Loucy (cell line): ENCODE measurements at regions not wholly inside any gene's neighbourhood (a gene's known extent, or its start where the extent isn't known, plus 50 kb on each side); places are given as distances from the start of the nearest gene placed in this dataset.

Experiments
- H2AFZ ChIP-seq: fragments of 200-600 bp; sonication (generic); 2 replicates; pipeline ENCODE4 v1.6.0; 2016; ENCODE audit warnings: antibody characterized with exemption, mild to moderate bottlenecking, low read length, moderate library complexity
- H3F3A ChIP-seq: fragments of 200-600 bp; 2 replicates; pipeline ENCODE4 v1.6.0; 2016; ENCODE audit warnings: antibody characterized with exemption, low read depth, mild to moderate bottlenecking
- H3K27me3 ChIP-seq: fragments of 200-600 bp; sonication (generic); 2 replicates; pipeline ENCODE4 v1.6.1; 2014; ENCODE audit warnings: low read length, mild to moderate bottlenecking; ENCODE audit not compliant: insufficient read depth, poor library complexity, severe bottlenecking
- H3K36me3 ChIP-seq: fragments of 200-600 bp; sonication (generic); 2 replicates; pipeline ENCODE4 v1.6.1; 2016; ENCODE audit warnings: low read length; ENCODE audit not compliant: insufficient read depth
- H3K4me1 ChIP-seq: fragments of 200-600 bp; sonication (generic); 2 replicates; pipeline ENCODE4 v1.5.1; 2014; ENCODE audit warnings: low read length, mild to moderate bottlenecking; ENCODE audit not compliant: insufficient read depth, poor library complexity, severe bottlenecking
- H3K4me2 ChIP-seq: fragments of 200-600 bp; sonication (generic); 2 replicates; pipeline ENCODE4 v1.6.0; 2014; ENCODE audit warnings: antibody characterized with exemption, low read length, low read depth, mild to moderate bottlenecking; ENCODE audit not compliant: poor library complexity, severe bottlenecking
- H3K4me3 ChIP-seq: fragments of 200-600 bp; sonication (generic); 2 replicates; pipeline ENCODE4 v1.5.1; 2014; ENCODE audit warnings: low read length, mild to moderate bottlenecking, mixed read lengths; ENCODE audit not compliant: poor library complexity, severe bottlenecking
- H3K79me2 ChIP-seq: fragments of 200-600 bp; sonication (generic); 2 replicates; pipeline ENCODE4 v1.6.1; 2014; ENCODE audit warnings: low read length; ENCODE audit not compliant: insufficient read depth
- H3K9ac ChIP-seq: fragments of 200-600 bp; sonication (generic); 2 replicates; pipeline ENCODE4 v1.6.0; 2014; ENCODE audit warnings: mild to moderate bottlenecking, low read depth, low read length, moderate library complexity; ENCODE audit not compliant: poor library complexity, severe bottlenecking
- H3K9me2 ChIP-seq: fragments of 200-600 bp; sonication (generic); replicated peaks from 2 replicates; pipeline ENCODE4 v1.6.1; 2016; ENCODE audit warnings: low read depth, low read length, mixed read lengths
- H3K9me3 ChIP-seq: fragments of 200-600 bp; sonication (generic); 2 replicates; pipeline ENCODE4 v1.6.1; 2014; ENCODE audit warnings: mild to moderate bottlenecking, antibody characterized with exemption, low read length, low read depth; ENCODE audit not compliant: insufficient read depth
- H4K20me1 ChIP-seq: fragments of 200-600 bp; sonication (generic); 2 replicates; pipeline ENCODE4 v1.6.0; 2014; ENCODE audit warnings: antibody characterized with exemption, low read length, mild to moderate bottlenecking; ENCODE audit not compliant: insufficient read depth, poor library complexity, severe bottlenecking
- EZH2phosphoT487 ChIP-seq: fragments of 200-600 bp; IDR thresholded peaks from 2 replicates; pipeline ENCODE4 v1.6.1; 2018; ENCODE audit warnings: antibody characterized with exemption, mild to moderate bottlenecking, moderate library complexity, borderline replicate concordance
- TF ChIP-seq, protein P1 (sequence below): fragments of 200-600 bp; sonication (generic); conservative IDR thresholded peaks from 2 replicates; pipeline ENCODE4 v1.5.1; 2014; ENCODE audit warnings: mild to moderate bottlenecking, antibody characterized with exemption, low read length

GRCh38 chr5:29051509-29051908, 2013.1 kb upstream of the CDH9 start:
- no peaks in the 10 kb centered on the region for H3K9me2 ChIP-seq
- no peaks in the 10 kb centered on the region for H3K79me2 ChIP-seq
- TF ChIP-seq, protein P1, sequence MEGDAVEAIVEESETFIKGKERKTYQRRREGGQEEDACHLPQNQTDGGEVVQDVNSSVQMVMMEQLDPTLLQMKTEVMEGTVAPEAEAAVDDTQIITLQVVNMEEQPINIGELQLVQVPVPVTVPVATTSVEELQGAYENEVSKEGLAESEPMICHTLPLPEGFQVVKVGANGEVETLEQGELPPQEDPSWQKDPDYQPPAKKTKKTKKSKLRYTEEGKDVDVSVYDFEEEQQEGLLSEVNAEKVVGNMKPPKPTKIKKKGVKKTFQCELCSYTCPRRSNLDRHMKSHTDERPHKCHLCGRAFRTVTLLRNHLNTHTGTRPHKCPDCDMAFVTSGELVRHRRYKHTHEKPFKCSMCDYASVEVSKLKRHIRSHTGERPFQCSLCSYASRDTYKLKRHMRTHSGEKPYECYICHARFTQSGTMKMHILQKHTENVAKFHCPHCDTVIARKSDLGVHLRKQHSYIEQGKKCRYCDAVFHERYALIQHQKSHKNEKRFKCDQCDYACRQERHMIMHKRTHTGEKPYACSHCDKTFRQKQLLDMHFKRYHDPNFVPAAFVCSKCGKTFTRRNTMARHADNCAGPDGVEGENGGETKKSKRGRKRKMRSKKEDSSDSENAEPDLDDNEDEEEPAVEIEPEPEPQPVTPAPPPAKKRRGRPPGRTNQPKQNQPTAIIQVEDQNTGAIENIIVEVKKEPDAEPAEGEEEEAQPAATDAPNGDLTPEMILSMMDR = no peak
- no peak for TF ChIP-seq EZH2phosphoT487
- no peaks in the 10 kb centered on the region for H3F3A ChIP-seq
- no peak overlapping the region for H2AFZ ChIP-seq
- no peaks in the 10 kb centered on the region for H3K9me3 ChIP-seq
- no peaks in the 10 kb centered on the region for H3K4me1 ChIP-seq
- H3K4me2 ChIP-seq = no peak overlapping the region
- no peaks in the 10 kb centered on the region for H3K36me3 ChIP-seq
- no peak overlapping the region for H3K9ac ChIP-seq
- no peaks in the 10 kb centered on the region for H3K27me3 ChIP-seq
- no peak overlapping the region for H3K4me3 ChIP-seq
- H4K20me1 ChIP-seq = no peaks in the 10 kb centered on the region

DNA sequence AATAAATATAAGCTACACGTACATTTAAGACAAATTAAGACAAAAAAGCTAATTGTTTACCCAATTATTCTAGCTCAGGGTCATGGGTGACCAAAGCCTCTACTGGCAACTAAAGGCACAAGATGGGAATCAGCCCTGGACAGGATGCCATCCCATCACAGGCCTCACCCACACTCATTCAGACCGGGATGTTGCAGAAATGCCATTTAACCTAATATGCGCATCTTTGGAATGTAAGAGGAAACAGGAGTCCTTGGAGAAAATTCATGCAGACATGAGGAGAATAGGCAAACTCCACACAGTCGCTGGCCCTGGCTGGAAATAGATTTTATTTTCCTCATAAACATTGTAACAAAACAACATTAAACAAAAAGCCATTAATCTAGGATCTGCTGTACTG, 2003.8 kb upstream of the CDH9 start:
- H3K4me1 ChIP-seq = no peaks in the 10 kb centered on the region
- no peak overlapping the region for H3K9ac ChIP-seq
- H2AFZ ChIP-seq = no peak overlapping the region
- H3F3A ChIP-seq = no peaks in the 10 kb centered on the region
- no peaks in the 10 kb centered on the region for H3K9me2 ChIP-seq
- H3K79me2 ChIP-seq = no peaks in the 10 kb centered on the region
- no peaks in the 10 kb centered on the region for H3K27me3 ChIP-seq
- no peak overlapping the region for H3K4me2 ChIP-seq
- H4K20me1 ChIP-seq = no peaks in the 10 kb centered on the region
- no peaks in the 10 kb centered on the region for H3K9me3 ChIP-seq
- no peak overlapping the region for H3K4me3 ChIP-seq
- TF ChIP-seq, protein P1 = no peak
- no peak for TF ChIP-seq EZH2phosphoT487
- no peaks in the 10 kb centered on the region for H3K36me3 ChIP-seq

DNA sequence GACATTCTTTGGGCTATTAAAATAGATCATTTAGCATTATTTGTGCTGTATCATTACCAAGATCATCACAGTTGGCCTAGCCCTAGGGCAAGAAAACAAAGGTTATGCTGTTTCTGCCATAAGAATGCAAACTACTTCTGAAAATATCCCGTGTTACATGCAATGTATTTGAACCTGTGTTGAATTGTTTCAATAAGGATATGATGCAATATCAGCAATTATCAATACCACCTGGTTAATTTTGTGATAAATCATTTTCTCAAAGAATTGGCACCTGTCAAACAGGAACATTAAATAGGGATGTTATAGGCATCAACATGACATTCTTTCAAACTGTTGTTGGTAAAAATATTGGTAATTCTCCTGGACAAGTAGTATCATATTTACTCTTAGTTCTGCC, 2002.0 kb upstream of the CDH9 start:
- Histone ChIP-seq H4K20me1 (no peaks in the 10 kb centered on the region), H3K4me3 (no peak overlapping the region), H3K9me3 (no peaks in the 10 kb centered on the region), H3K9ac (no peak overlapping the region), H3K4me1 (no peaks in the 10 kb centered on the region), H3K9me2 (no peaks in the 10 kb centered on the region), H3K27me3 (no peaks in the 10 kb centered on the region), H3K79me2 (no peaks in the 10 kb centered on the region), H3F3A (no peaks in the 10 kb centered on the region), H3K4me2 (no peak overlapping the region), H2AFZ (no peak overlapping the region), H3K36me3 (no peaks in the 10 kb centered on the region)
- TF ChIP-seq EZH2phosphoT487 = no peak
- TF ChIP-seq, protein P1 = no peak
